MM.1S (cell line): ENCODE measurements at regions not wholly inside any gene's neighbourhood (a gene's known extent, or its start where the extent isn't known, plus 50 kb on each side); places are given as distances from the start of the nearest gene placed in this dataset.

Experiments used
- CTCF ChIP-seq: fragments of 300-600 bp; sonication (generic); IDR thresholded peaks from 2 replicates; pipeline ENCODE4 v1.5.1; 2016; ENCODE audit warnings: antibody characterized with exemption, low read length, mixed read lengths
- EZH2phosphoT487 ChIP-seq: fragments of 300-600 bp; sonication (generic); IDR thresholded peaks from 2 replicates; pipeline ENCODE4 v1.6.1; 2018; ENCODE audit warnings: antibody characterized with exemption, low read length

- TF ChIP-seq CTCF (no peak), EZH2phosphoT487 (no peak)
Measured at GRCh38 chr11:37704791-37705190, 1106.8 kb upstream of the RAG2 start.
